ENCODE measurements at regions not wholly inside any gene's neighbourhood (a gene's known extent, or its start where the extent isn't known, plus 50 kb on each side); places are given as distances from the start of the nearest gene placed in this dataset.

DNA sequence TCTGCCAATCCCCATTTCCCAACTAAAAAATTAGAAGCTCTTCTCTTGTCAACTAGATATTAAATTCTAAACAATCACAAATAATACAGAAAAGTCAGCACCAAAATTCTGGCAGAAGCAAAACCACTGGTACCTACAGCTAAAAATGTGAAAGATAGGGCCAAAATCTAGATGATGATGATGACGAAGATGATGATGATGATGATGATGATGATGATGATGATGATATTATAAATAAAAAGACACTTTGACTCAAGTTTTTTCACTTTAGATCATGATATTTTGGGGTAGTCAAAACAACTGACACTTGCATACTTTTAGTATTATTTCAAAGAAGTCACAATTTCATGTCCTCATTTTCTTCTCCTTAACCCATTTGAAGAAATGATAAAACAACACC is 470.1 kb upstream of the NR2F2 start:
- Histone ChIP-seq H4K8ac (ENCODE audit: extremely low read depth, insufficient read depth, low read length) (no peak overlapping the region), H2BK5ac (ENCODE audit: low read depth, low read length) (no peak overlapping the region), H4K91ac (replicated peaks; ENCODE audit: insufficient read length, low read length) (no peak overlapping the region), H2AFZ (ENCODE audit: low read length) (no peak overlapping the region), H3K9me3 (ENCODE audit: insufficient read depth in 2 of 2, low read depth in 1 of 2, low read length in 1 of 2) (no peaks in the 10 kb centered on the region), H3K4me1 (replicated peaks in 1 of 4; ENCODE audit: control insufficient read depth in 3 of 4, insufficient read depth in 4 of 4, low read length in 3 of 4) (no peaks in the 10 kb centered on the region; a peak in 1 of 7 replicates), H2BK120ac (replicated peaks; ENCODE audit: low read depth, low read length) (no peak overlapping the region), H3K4ac (replicated peaks; ENCODE audit: insufficient read length, low read depth, low read length) (no peak overlapping the region), H3K14ac (ENCODE audit: insufficient read length) (no peak overlapping the region), H3K4me3 (ENCODE audit: extremely low read depth in 1 of 4, insufficient read depth in 2 of 4, low read depth in 3 of 4, low read length in 4 of 4) (no peak overlapping the region), H3K79me2 (ENCODE audit: control insufficient read depth in 1 of 2, insufficient read depth in 2 of 2, low read length in 2 of 2) (no peaks in the 10 kb centered on the region), H3K23ac (ENCODE audit: insufficient read length) (no peak overlapping the region), H3K79me1 (ENCODE audit: low read depth, low read length) (no peaks in the 10 kb centered on the region), H3K27ac (ENCODE audit: low read depth, low read length) (no peak overlapping the region), H2BK12ac (ENCODE audit: low read depth, low read length) (no peak overlapping the region), H2BK15ac (ENCODE audit: low read length) (no peak overlapping the region), H3K4me2 (ENCODE audit: insufficient read depth in 1 of 2, low read depth in 2 of 2, low read length in 2 of 2) (no peak overlapping the region), H4K5ac (ENCODE audit: insufficient read length, low read depth, low read length) (no peak overlapping the region), H3K56ac (replicated peaks; ENCODE audit: insufficient read length, low read depth, low read length) (no peak overlapping the region), H3K9ac (replicated peaks in 1 of 4; ENCODE audit: extremely low read depth in 1 of 4, low read depth in 3 of 4, low read length in 3 of 4) (no peak overlapping the region), H3K27me3 (replicated peaks in 1 of 4; ENCODE audit: control insufficient read depth in 3 of 4, extremely low read depth in 1 of 4, insufficient read depth in 3 of 4, low read length in 3 of 4) (no peaks in the 10 kb centered on the region), H2BK20ac (ENCODE audit: low read length) (no peak overlapping the region), H3K36me3 (ENCODE audit: control insufficient read depth in 2 of 4, insufficient read depth in 4 of 4, low read length in 3 of 4) (no peaks in the 10 kb centered on the region), H2AK5ac (ENCODE audit: low read depth, low read length) (no peak overlapping the region), H4K20me1 (replicated peaks in 1 of 2; ENCODE audit: control insufficient read depth in 1 of 2, insufficient read depth in 2 of 2, low read length in 2 of 2) (no peaks in the 10 kb centered on the region), H3K23me2 (ENCODE audit: low read depth, low read length) (no peaks in the 10 kb centered on the region), H3K18ac (ENCODE audit: extremely low read depth, low read length) (no peak overlapping the region)
- FAIRE-seq: no peak
- ChIA-PET POLR2A (ENCODE audit: partially characterized antibody) (no interaction called here), CTCF (ENCODE audit: partially characterized antibody) (interaction anchor here (1.4 to 1.7 kb wide), 2 partner anchors 10 to 60 kb away, joined by 3 read pairs; no protein-coding TSS in a partner anchor)
- WGBS, 2 experiments (ENCODE audit: extremely low coverage in 1 of 2, insufficient coverage in 1 of 2, insufficient read length in 1 of 2, insufficient replicate concordance in 2 of 2, low coverage in 1 of 2, low lambda C conversion rate in 2 of 2, missing lambda C conversion rate in 1 of 2): 93 to 100% methylated on average over 1 of the region's 1 CpG
- no peak for DNase-seq (ENCODE audit: low read depth in 1 of 2, low spot score in 2 of 2)
- TF ChIP-seq, protein P1, sequence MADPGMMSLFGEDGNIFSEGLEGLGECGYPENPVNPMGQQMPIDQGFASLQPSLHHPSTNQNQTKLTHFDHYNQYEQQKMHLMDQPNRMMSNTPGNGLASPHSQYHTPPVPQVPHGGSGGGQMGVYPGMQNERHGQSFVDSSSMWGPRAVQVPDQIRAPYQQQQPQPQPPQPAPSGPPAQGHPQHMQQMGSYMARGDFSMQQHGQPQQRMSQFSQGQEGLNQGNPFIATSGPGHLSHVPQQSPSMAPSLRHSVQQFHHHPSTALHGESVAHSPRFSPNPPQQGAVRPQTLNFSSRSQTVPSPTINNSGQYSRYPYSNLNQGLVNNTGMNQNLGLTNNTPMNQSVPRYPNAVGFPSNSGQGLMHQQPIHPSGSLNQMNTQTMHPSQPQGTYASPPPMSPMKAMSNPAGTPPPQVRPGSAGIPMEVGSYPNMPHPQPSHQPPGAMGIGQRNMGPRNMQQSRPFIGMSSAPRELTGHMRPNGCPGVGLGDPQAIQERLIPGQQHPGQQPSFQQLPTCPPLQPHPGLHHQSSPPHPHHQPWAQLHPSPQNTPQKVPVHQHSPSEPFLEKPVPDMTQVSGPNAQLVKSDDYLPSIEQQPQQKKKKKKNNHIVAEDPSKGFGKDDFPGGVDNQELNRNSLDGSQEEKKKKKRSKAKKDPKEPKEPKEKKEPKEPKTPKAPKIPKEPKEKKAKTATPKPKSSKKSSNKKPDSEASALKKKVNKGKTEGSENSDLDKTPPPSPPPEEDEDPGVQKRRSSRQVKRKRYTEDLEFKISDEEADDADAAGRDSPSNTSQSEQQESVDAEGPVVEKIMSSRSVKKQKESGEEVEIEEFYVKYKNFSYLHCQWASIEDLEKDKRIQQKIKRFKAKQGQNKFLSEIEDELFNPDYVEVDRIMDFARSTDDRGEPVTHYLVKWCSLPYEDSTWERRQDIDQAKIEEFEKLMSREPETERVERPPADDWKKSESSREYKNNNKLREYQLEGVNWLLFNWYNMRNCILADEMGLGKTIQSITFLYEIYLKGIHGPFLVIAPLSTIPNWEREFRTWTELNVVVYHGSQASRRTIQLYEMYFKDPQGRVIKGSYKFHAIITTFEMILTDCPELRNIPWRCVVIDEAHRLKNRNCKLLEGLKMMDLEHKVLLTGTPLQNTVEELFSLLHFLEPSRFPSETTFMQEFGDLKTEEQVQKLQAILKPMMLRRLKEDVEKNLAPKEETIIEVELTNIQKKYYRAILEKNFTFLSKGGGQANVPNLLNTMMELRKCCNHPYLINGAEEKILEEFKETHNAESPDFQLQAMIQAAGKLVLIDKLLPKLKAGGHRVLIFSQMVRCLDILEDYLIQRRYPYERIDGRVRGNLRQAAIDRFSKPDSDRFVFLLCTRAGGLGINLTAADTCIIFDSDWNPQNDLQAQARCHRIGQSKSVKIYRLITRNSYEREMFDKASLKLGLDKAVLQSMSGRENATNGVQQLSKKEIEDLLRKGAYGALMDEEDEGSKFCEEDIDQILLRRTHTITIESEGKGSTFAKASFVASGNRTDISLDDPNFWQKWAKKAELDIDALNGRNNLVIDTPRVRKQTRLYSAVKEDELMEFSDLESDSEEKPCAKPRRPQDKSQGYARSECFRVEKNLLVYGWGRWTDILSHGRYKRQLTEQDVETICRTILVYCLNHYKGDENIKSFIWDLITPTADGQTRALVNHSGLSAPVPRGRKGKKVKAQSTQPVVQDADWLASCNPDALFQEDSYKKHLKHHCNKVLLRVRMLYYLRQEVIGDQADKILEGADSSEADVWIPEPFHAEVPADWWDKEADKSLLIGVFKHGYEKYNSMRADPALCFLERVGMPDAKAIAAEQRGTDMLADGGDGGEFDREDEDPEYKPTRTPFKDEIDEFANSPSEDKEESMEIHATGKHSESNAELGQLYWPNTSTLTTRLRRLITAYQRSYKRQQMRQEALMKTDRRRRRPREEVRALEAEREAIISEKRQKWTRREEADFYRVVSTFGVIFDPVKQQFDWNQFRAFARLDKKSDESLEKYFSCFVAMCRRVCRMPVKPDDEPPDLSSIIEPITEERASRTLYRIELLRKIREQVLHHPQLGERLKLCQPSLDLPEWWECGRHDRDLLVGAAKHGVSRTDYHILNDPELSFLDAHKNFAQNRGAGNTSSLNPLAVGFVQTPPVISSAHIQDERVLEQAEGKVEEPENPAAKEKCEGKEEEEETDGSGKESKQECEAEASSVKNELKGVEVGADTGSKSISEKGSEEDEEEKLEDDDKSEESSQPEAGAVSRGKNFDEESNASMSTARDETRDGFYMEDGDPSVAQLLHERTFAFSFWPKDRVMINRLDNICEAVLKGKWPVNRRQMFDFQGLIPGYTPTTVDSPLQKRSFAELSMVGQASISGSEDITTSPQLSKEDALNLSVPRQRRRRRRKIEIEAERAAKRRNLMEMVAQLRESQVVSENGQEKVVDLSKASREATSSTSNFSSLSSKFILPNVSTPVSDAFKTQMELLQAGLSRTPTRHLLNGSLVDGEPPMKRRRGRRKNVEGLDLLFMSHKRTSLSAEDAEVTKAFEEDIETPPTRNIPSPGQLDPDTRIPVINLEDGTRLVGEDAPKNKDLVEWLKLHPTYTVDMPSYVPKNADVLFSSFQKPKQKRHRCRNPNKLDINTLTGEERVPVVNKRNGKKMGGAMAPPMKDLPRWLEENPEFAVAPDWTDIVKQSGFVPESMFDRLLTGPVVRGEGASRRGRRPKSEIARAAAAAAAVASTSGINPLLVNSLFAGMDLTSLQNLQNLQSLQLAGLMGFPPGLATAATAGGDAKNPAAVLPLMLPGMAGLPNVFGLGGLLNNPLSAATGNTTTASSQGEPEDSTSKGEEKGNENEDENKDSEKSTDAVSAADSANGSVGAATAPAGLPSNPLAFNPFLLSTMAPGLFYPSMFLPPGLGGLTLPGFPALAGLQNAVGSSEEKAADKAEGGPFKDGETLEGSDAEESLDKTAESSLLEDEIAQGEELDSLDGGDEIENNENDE (IDR thresholded peaks at IDR 0.05; ENCODE audit: insufficient replicate concordance, low read length): no peak

All from H1 (cell line).